Activated CD4-positive, CD25-positive, alpha-beta regulatory T cell (primary cell): ENCODE measurements at regions not wholly inside any gene's neighbourhood (a gene's known extent, or its start where the extent isn't known, plus 50 kb on each side); places are given as distances from the start of the nearest gene placed in this dataset.

Experiments used
- DNase-seq, 4 experiments: peaks; one replicate each; lab custom pipeline; 2025; lab: John Stamatoyannopoulos, UW

DNA sequence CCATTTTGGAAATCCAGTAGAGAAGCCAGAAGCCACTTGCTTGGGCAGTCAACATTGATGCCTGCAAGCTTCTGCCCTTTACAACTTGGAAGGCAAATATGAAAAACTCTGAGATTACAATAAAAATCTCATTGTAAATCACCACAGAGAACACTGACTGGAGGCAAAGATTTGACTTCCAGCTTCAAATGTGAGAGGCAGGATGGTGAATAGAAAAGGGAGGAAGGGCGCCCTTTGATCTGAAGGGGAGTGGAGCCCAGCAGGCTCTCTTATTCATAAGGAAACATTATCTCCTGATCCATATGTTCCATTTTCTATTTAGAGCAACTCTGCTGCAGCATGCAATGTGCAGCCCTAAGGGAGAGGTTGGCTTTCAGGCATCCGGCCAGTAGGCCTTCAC, 348.3 kb downstream of the AJAP1 start:
- no peak for DNase-seq

DNA sequence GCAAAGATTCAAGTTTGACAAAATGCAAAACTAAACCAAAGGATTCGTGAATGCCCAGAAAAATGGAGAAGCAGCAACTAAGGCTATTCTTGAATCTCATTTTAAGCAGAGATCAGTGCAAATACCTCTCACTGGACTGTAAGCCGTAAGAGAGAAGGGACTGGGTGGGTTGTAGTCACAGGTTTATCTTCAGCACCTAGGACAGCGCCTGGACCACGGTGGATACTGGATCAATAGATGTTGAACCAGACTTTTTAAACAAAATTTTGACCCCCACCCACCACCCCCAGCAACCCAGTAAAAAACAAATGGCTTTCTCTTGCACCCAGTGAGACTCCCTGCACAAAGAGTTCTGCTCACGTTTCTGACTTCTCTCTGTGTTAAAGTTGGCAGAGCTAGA, 347.1 kb downstream of the AJAP1 start:
- no peak for DNase-seq

DNA sequence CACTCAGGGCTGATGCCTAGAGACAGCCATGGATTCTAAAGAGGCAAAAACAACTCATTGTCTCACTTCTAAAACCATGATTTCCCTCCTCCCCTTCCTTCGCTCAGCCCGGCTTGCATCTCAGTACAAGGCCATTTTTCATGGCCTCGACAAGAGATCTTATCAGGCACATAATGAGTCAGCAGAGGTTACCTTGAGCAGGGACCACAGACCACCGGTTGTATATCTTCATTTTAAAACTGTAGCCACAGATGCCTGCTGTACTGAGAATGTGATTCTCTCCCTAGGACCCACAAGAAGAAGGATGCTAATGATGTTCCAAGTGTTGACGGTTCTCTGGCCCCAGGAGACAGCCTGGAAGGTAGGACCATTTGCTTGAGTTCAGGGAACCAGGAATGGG, 331.9 kb downstream of the AJAP1 start:
- DNase-seq = no peak

DNA sequence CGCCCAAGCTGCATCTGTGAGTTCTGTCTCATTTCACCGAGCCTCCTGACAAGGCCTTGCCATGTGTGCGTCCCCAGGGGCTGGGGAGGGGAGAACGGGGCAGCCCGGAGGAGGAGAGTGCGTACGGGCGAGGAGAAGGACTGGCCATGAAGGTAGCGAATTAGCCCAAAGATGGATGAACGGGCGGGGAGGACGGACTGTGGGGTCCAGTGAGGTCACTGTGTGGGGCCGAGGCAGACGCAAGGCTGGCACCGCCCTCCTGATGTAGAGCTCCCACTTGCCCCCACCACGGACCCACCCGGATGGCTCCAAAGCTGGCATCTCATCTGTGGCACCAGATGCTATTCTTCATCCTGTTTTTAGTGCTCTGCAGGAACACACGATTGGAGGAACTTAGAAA, 330.4 kb downstream of the AJAP1 start:
- DNase-seq = no peak

DNA sequence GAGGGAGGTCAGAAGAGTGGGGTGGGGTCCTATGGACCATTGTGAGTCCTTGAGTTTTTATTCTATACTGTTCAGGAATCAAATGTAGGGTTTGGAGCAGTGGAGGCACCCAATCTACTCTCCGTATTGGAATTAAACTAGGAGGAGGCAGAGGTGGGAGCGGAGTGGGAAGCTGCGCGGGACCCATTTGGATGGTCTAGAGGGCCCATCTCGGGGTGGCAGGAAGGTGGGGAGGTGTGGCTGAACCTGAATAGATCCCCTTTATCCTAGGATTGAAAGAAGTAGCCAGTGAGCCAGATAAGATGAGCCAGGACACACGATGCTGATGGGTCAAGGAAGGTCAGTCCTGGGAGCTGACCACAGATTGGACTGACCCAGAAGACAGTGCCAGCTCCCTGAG, 325.8 kb downstream of the AJAP1 start:
- DNase-seq = no peak

DNA sequence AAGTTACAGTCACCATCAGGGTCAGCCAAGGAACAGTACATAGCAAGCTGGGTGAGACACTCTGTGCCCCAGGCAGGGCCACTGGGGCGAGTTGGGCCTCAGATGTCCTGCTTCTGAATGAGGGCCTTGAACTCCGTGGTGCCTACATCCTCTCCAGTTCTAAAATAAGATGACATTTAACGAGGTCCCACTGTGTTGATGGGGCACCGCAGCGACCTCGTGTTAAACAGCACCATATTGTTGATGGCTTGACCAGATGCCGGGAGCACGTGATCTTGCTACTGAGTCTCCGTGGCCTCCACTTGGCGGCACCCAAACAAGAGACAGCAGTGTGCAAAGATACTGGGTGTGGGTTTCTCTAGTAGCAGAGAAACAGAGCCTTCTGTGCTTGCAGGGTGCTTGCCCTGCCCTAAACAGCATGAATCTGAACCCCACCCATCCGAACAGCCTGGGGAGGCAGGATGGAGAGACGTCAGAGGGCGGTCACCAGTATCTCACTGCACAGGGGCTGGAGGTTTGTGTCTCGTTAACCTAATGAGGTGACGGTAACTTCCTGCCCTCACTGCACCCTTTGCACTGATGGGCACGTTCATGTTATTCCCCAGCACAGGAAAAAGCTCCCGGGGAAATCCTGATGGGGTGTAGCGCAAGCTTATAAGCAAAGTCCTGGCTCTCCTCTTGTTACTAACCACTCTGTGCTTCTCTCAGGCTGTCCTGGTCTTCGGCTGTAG, 324.4 kb downstream of the AJAP1 start:
- no peak for DNase-seq

DNA sequence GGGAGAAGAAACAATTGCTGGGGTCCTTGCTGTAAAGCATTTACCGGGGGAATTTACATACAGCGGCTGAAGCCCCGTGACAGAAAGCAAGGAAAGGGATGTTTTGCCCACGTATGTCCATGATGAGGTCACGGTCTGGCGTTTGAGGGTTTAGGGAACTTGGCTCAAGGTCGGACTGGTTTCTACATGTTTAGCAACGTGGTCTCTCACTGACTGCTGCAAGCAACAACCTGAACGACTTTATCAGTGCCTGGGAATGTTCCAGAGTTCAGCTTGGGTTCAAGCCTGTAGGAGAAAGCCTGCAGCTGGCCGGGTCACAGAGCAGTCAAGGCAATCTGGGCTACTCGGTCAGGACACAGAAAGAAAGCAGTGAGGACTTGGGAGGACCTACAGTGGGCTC, 323.3 kb downstream of the AJAP1 start:
- DNase-seq = no peak

DNA sequence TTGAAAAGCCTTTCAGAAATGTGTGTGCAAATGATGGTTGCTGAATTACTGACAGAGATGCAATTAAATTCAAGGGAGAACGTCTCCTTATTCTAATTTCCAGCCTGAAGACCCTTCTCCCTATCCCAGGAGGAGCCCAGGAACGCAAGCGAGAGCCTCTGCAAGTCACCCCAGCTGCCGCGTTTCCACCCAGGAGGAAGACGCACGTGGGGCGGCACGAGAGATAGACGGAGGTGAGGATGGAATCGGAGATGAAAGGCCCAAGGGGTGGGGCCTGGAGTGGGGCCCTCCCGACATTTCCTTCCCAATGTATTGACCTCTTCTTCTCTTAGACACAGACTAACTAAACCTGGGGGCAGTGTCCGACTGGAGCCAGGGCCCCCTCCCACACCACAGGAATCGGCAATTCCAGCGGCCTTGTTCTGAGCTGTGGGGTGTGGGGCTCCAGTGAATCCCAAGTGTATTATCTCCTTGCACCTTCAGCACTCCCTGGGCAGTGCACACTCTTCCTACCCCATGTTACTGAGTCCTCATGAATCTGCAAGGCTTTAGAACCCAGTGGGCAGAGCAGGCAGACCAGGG, 322.5 kb downstream of the AJAP1 start:
- no peak for DNase-seq

DNA sequence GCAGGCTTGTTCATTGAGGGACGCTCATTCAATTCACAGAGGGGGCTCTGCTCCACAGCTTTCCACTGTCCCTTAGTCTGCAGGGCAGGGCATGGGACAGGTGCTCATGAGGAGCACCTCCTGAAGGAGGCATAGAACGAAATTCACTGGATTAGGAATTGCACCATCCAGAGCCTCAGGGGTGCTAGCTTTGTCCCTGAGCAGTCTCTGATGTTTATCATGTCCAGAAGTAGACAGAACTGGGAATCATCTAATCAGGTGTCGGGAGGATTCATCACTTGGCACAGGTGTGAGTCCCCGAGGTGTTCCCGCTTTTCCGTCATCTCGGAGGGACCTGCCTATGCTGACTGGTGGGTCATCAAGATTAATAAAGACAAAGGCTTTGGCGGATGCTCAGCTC, 321.4 kb downstream of the AJAP1 start:
- DNase-seq = no peak

DNA sequence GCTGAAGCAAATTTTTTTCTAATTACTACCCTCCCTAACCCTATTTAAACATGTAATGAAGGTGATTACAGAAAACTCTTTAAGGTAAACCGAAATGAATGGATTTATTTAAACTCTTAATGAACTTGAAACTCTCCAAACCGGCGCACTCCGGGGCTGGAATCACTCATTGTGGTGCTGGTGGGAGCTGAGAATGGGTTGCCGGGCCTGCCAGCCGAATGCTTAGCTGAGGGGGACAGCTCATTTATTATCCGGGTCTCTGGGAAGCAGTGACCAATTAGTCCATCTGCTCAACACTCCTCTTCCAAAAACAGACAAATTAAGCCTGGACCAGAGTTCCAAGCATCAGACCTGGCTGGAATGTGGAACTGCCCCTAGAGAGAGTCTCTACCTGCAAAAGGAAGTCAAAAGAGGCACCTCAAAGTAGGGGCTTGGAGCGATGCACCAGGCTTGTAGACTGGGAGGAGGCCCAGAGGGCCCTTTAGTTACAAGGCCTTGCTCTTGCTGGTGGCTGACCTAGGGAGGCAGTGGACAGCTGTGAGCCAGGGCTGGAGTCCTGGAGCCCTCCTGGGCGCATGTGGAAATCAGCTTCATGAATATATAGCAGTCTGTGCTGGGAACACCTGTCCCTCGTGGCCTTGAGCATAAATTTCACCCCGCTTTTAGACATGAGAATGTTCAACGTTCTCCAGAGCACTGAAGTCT, 320.7 kb downstream of the AJAP1 start:
- DNase-seq = no peak

DNA sequence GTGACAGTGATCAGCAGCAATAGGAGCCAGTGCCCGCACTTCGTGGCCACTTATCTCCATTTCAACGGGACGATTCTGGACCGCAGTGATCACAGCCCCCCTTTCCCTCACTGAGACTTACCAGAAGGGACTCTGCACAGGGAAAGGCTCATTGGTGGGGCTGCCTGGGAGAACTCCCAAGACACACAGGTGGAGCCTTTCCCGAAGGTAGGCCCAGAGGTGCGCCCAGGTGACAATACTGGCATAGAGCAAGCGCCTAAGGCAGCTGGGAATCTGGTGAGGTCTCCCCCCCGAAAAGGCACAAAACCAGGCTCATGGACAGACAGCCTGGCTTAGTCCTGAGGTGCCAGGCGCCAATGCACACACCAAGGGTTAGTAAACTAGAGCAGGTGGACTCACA, 318.9 kb downstream of the AJAP1 start:
- DNase-seq = no peak

DNA sequence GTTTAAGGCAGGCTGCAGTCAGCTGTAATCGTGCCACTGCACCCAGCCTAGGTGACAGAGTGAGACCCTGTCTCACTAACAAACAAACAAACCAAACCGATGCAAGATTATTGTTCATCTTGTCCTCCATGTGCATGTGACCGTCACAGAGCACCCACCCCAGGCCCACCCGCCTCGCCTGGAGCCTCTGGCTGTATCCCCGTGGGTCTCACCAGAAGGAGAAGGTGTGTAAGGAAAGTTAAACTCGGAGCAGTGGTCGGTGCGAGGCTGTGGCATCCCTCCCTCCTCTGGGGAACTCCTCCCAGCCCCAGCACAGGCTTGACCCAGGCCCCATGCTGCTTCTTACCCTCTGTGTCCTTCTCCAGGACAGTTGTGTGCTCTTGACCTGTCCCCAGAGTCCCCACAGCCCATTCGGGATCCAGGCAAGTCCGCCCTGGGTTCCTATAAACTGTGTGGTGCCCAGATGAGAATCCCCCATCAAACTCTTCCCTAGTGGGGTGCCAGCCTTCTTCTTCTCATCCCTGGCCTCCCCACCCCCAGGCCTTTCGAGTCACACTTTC, 318.4 kb downstream of the AJAP1 start:
- no peak for DNase-seq

DNA sequence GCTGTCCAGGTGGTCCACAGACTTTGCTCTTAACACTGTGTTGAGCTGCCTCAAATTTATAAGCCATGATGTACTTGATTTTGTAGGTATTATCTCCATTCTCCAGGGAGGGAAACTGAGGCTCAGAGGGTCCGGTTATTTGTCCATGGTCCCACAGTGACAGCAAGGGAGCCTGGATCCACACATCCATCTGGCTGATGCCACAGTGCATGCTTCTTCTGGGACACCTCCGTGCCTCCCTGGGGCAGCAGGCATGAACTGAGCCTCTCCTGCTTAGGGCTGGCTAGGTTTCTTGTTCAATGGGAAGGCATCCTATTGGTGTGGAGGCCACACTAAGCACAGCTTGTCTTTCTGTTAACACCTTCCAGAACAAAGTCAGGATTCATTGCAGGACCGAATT, 317.3 kb downstream of the AJAP1 start:
- DNase-seq = no peak

DNA sequence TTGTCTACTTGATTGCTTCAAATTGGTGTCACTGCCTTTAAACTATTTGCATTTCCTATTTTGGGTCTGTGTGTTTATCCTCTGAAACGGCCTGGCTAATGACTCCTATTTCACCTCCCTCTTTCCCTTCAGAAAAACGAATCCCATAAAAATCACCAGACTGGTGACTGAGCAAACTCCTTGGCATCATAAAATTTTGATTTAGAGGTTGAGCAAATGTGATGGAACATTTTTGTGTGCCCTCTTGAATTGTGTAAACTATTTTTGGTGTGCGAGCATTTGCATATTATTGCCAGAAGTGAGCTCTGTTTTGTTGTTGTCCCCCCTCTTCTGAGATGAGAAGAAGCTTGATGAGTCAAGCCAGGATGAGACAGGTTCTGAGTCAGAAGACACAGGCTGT, 316.1 kb downstream of the AJAP1 start:
- no peak for DNase-seq

DNA sequence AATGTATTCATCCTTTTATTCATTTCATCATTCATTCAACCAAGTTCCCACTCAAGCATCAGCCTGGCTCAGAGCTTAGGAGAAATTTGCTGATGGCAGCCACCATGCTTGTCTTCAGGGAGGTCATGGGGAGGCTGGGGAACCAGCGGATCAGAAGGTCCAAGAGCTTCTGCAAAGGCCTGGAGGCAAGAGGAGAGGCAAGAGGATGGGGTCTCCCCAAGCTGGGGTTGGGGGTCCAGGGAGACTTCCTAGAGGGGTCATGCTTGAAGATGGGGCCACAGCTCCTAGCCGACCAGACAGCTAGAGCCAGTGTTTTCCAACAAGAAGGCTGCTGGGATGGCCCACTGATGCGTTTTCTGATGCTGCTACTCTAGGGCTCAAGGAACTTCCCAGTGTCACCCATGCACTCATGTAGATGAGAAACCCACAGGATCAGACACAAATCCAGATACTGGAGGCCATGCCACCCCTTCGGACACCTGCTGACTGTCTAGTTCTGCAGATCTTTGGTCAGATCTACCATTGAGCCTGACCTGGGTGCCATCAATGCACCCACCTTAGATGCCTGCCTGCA, 315.2 kb downstream of the AJAP1 start:
- DNase-seq = no peak

DNA sequence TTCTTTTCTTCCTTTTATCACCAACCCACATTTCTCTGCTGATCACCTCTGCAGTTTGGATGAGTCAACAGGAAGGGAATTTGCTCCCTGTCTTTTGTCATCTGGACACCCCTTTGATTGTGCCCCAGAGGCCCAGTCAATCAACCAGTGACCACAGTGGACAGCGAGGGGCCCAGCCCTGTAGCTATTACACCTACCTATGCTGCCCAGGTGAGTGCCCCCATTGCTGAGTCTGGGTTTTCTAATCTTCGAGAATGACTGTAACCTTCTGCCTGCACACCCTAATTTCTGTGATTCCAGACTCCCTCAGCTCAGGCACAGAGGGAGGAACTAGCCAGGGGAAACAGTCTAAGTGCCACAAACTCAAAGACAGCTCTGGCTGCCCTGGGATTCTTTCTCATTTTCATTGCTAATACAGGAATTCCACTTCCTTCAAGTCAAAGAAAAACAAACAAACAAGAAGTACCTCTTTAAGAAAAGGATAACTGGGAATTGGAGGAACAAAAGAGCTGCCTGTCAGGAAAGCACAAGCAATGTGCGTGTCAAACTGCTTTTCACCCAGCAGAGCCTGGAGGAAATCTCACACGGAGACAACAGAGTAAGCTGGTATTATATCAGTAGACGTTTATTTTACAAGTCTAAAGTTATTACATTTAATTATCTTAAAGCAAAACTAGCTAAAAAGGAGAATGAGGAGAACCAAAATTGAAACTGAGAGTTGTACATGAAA, 311.1 kb downstream of the AJAP1 start:
- no peak for DNase-seq

DNA sequence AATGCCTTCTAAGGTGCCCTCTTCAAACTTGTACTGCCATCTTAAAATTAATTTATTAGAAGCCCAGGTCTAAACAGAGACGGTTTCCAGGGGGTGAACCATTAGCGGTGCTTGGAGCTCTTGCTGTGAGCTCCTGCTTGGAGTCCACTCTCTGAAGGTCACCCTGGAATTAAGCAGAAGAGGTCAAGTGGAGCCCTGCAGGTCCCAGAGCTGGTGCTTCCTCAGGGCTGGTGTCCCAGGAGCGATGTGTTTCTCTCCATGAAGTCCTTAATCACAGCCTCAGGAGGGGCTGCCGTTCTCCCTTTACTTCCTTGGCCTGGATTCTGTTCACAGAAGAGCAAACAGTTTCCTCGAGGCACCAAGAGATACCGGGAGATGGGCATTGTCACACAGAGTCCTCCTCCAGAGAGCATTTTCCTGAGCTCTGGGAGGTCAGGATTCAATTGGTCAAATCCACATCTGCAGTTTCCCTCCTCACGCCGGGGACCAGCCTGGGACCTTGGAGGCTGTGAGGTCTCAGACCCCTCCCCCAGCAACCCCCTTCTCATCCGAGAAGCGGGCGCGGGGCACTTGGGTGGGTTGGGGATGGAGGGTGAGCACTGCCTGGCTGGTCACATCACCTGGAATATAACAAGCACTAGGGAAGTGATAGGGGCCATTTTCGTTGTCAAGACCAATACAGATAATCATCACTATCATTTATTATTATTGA, 310.4 kb downstream of the AJAP1 start:
- DNase-seq = no peak

DNA sequence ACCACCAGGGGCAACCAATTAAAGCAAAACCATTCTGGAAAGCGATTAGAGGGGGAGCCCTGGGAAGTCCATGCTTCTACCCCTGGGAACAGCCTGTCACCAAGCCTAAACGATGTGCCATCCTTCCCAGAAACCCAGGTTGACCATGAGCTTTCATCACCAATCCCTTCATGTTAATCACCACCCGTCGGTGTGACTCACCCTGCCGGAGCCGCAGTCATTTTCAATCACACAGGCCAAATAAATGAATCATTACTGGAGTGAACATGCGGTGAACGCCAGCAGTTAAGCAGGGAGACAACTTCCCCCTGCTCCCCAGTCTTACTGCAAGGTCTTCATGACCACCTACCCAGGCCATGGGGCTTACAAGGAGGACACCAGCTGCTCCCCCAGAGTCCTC, 308.8 kb downstream of the AJAP1 start:
- DNase-seq = no peak

DNA sequence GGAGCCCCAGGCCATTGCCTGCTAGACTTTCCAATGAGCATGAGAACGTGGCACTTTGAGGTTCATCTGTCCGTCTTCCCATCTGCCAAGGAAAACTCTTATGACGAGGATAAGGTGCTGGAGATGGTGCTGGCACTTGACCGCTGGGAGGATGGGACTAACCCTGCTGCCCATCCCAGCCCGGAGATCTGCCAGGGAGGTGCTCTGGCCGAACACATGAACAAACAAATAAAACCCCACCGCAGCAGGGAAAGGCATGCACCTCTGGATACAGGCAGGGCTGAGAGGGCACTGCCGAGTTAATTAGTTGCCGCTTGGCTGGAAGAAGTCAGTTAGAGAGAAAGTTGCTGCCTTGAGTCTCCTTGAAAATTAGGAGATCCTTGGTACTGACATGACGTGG, 308.4 kb downstream of the AJAP1 start:
- no peak for DNase-seq

DNA sequence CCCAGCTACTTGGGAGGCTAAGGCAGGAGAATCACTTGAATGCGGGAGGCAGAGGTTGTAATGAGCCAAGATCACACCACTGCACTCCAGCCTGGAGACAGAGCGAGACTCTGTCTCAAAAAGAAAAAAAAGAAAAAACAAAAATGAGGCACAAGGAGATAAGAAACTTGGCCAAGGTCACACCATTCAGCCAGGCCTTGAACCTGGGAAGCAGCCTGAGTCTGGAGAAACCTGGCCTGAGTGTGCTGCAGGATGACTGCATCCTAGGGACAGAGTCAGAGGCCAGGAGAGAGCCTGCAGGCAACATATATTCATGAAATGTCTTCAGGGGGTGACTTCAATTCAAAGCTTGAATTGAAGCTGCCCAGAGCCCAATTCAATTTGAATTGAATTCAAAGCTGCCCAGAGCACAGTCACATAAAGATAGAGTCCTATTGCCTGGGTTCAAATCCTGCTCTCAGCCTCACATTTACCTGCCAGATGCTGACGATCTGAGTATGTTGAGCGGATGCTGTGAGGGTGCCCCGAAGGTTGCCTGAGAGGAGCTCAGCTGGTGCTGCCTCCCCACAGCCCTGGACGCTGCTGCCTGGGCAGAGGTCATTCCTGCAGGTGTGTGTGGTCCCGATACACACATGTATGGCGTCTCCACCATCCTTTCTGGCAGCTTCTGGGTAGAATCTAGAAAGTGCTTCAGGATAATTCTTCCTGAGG, 307.7 kb downstream of the AJAP1 start:
- DNase-seq = no peak
